Vagina (tissue), 2 donors: ENCODE measurements at regions not wholly inside any gene's neighbourhood (a gene's known extent, or its start where the extent isn't known, plus 50 kb on each side); places are given as distances from the start of the nearest gene placed in this dataset.
"Not testable (repeated sequence)": the region's sequence is repeated elsewhere in the genome, so short reads cannot be mapped to it uniquely, and the experiment has no call there.

Experiments used
- CTCF ChIP-seq, 3 experiments: fragments of 450-650 bp in 2 of 3; fragments of 200-600 bp in 1 of 3; sonication (generic) in 1 of 3; IDR thresholded peaks; one replicate each; pipeline ENCODE4 v1.5.1; 2017 to 2019; ENCODE audit warnings: antibody characterized with exemption in 3 of 3, mild to moderate bottlenecking in 2 of 3, moderate library complexity in 2 of 3
- POLR2AphosphoS5 ChIP-seq, 2 donors: sonication (generic); formaldehyde crosslinking; IDR thresholded peaks; one replicate each; pipeline ENCODE4 v1.9.0; 2017; ENCODE audit warnings: antibody characterized with exemption in 2 of 2, mild to moderate bottlenecking in 2 of 2, low read depth in 1 of 2; ENCODE audit not compliant: insufficient read depth in 1 of 2

GRCh38 chr1:220412382-220412781, 115.6 kb upstream of the MARK1 start:
- not testable (repeated sequence) for TF ChIP-seq CTCF (IDR thresholded peaks at IDR 0.05); POLR2AphosphoS5 (IDR thresholded peaks at IDR 0.05; ENCODE audit: insufficient read depth in 1 of 2, low read depth in 1 of 2)
